ENCODE measurements at regions not wholly inside any gene's neighbourhood (a gene's known extent, or its start where the extent isn't known, plus 50 kb on each side); places are given as distances from the start of the nearest gene placed in this dataset.

DNA sequence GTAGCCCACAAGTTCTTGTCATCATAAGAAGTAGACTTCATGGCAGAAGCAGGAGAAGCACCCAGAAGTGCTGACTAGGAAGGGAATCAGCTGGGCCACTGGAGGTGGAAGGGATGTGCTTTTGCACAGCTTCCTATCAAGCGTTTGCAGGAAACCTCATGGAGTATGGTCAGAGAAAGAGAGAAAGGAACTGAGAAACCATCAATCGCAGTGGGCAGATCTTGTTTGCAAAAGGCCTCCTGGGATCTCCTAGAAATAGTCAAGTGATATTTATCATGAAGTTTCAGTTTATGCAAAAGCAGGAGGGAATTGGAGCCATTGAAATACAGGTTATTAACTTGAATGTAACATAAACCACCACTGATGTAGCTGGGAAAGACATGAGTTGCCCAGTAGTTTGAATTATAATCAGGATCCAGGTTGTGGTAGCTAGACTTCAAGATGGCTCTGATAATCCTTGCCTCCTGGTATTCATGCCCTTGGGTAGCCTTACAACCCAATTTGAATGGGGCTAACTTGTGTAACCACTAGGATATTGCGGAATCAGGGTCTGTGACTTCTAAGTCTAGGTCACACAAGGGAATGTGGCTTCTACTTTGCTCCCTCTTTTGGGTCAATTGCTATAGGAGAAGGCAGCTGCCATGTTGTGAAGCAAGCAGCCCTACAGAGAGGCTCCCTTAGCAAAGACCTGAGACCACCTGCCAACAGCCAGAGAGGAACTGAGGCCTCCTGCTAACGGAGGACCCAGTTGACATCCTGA lies 69.8 kb upstream of the TCF4 start:
- Histone ChIP-seq H3K36me3 (no peaks in the 10 kb centered on the region), H3K4me1 (no peaks in the 10 kb centered on the region), H3K27ac (no peak overlapping the region), H3K9me3 (no peaks in the 10 kb centered on the region), H3K4me3 (no peak overlapping the region), H3K27me3 (no peaks in the 10 kb centered on the region)
- WGBS, 2 donors (ENCODE audit: low coverage in 1 of 2) = 73% methylated on average over 3 to 4 of the region's 4 CpGs
- TF ChIP-seq, protein P1, sequence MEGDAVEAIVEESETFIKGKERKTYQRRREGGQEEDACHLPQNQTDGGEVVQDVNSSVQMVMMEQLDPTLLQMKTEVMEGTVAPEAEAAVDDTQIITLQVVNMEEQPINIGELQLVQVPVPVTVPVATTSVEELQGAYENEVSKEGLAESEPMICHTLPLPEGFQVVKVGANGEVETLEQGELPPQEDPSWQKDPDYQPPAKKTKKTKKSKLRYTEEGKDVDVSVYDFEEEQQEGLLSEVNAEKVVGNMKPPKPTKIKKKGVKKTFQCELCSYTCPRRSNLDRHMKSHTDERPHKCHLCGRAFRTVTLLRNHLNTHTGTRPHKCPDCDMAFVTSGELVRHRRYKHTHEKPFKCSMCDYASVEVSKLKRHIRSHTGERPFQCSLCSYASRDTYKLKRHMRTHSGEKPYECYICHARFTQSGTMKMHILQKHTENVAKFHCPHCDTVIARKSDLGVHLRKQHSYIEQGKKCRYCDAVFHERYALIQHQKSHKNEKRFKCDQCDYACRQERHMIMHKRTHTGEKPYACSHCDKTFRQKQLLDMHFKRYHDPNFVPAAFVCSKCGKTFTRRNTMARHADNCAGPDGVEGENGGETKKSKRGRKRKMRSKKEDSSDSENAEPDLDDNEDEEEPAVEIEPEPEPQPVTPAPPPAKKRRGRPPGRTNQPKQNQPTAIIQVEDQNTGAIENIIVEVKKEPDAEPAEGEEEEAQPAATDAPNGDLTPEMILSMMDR (IDR thresholded peaks at IDR 0.05) = no peak
- no peak for TF ChIP-seq EP300 (IDR thresholded peaks at IDR 0.05)
- TF ChIP-seq POLR2A (IDR thresholded peaks at IDR 0.05) = no peak
- no peak for TF ChIP-seq POLR2AphosphoS5 (IDR thresholded peaks at IDR 0.05)
- ATAC-seq = no peak

DNA sequence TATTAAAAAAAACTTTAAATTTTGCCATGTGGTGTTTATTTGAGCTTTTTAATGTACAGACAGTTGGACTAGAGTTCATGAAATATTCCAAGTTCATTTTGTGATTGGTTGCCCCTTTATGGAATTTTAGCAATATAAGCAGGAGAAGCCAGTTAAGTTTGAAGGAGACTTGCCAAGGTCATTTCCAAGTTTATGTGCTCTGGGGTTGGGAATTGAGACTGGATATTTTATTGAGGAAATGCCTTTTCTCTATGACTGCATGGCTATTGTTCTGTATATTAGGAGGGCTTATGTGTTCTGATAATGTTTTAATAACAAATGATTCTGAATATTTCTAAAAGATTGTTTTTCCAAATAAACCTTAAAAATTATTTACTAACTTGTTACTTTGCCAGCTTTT lies 67.0 kb upstream of the TCF4 start:
- TF ChIP-seq POLR2AphosphoS5 (IDR thresholded peaks at IDR 0.05) = no peak
- TF ChIP-seq, protein P1 (IDR thresholded peaks at IDR 0.05) = no peak
- TF ChIP-seq POLR2A (IDR thresholded peaks at IDR 0.05) = no peak
- TF ChIP-seq EP300 (IDR thresholded peaks at IDR 0.05) = no peak
- Histone ChIP-seq H3K27ac (no peak overlapping the region), H3K27me3 (no peaks in the 10 kb centered on the region), H3K9me3 (no peaks in the 10 kb centered on the region), H3K4me3 (no peak overlapping the region), H3K36me3 (no peaks in the 10 kb centered on the region), H3K4me1 (no peaks in the 10 kb centered on the region)
- no peak for ATAC-seq

DNA sequence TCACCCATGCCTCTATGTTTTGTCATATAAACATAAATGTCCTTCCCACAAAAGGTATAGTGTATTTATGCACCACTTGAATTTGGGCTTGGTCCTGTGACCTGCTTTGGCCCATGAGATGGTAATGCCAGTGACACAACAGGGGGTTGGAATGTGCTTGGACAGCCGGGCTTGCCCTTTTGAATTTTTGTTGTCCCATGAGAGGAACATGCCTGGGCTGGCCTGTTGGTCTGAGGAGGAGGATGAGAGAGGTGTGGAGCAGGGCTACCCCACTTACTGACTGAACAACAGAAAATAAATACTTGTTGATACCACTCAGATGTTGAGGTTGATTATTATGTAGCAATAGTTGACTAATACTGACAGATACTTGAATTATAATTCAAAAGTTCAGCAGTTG lies 63.2 kb upstream of the TCF4 start:
- Histone ChIP-seq H3K9me3 (no peaks in the 10 kb centered on the region), H3K36me3 (no peaks in the 10 kb centered on the region), H3K27me3 (no peaks in the 10 kb centered on the region), H3K27ac (no peak overlapping the region), H3K4me3 (no peak overlapping the region), H3K4me1 (no peaks in the 10 kb centered on the region)
- no peak for TF ChIP-seq POLR2A (IDR thresholded peaks at IDR 0.05)
- 80% methylated on average over 1 of the region's 1 CpG; no CpG with 5 or more reads in 1 of the 2 donors for WGBS, 2 donors (ENCODE audit: low coverage in 1 of 2)
- no peak for ATAC-seq

DNA sequence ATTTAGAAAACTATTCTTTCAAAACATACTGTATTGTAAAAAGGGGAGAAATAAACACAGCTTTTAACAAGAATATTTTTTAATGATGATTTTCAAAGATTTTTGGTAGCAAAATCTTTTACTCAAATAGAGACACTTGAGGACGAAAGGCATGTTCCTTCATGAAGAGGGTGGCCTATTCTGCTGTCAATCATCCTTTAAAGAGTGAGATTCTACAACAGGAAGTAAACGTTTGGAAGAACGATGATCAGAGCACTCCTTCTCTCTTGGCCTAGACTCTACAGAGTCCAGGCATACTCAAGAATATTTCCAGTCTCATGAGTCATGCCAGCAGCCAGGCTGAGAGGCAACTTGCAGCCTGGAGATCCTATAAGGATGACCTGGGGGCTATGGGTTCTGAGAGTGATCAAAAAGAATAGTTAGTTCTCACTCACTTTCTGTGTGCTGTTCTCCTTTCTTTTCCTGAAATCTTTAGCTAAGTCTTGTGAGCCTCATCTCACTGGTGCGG lies 62.4 kb upstream of the TCF4 start:
- WGBS, 2 donors (ENCODE audit: low coverage in 1 of 2) = 60 to 72% methylated on average over 4 of the region's 4 CpGs
- Histone ChIP-seq H3K27me3 (no peaks in the 10 kb centered on the region), H3K27ac (no peak overlapping the region), H3K9me3 (no peaks in the 10 kb centered on the region), H3K36me3 (no peaks in the 10 kb centered on the region), H3K4me3 (no peak overlapping the region), H3K4me1 (no peaks in the 10 kb centered on the region)
- ATAC-seq = no peak
- no peak for TF ChIP-seq POLR2AphosphoS5 (IDR thresholded peaks at IDR 0.05)
- no peak for TF ChIP-seq POLR2A (IDR thresholded peaks at IDR 0.05)
- TF ChIP-seq, protein P1 (IDR thresholded peaks at IDR 0.05) = no peak
- TF ChIP-seq EP300 (IDR thresholded peaks at IDR 0.05) = no peak

DNA sequence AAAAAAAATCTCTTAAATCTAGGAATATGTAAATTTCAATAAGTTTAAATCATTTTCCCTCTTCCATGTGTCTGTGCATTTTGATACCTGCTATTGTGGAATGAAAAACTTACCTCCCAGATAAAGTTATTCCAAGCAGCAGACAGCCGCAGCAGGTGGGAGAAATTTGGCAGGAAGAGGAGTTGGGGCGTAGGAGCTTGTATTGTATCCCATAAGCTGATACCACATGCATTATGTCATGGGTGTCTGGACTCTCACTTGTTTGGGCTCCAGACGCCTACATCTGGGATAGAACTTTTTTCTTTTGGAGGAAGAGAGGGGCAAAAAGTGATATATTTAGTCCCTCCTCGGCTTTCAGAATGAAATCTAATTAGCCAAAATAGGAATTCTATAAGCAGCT lies 59.3 kb upstream of the TCF4 start:
- no peak overlapping the region for H3K4me3 ChIP-seq
- H3K27ac ChIP-seq = no peak overlapping the region
- H3K27me3 ChIP-seq = no peaks in the 10 kb centered on the region
- WGBS, 2 donors (ENCODE audit: low coverage in 1 of 2) = 38 to 45% methylated on average over 4 of the region's 4 CpGs
- H3K9me3 ChIP-seq = no peaks in the 10 kb centered on the region
- no peaks in the 10 kb centered on the region for H3K36me3 ChIP-seq
- no peaks in the 10 kb centered on the region for H3K4me1 ChIP-seq
- no peak for TF ChIP-seq POLR2AphosphoS5 (IDR thresholded peaks at IDR 0.05)
- TF ChIP-seq POLR2A (IDR thresholded peaks at IDR 0.05) = no peak
- no peak for TF ChIP-seq EP300 (IDR thresholded peaks at IDR 0.05)
- TF ChIP-seq, protein P1 (IDR thresholded peaks at IDR 0.05) = no peak
- no peak for ATAC-seq

All from gastroesophageal sphincter (tissue), 4 donors.